ENCODE measurements at regions not wholly inside any gene's neighbourhood (a gene's known extent, or its start where the extent isn't known, plus 50 kb on each side); places are given as distances from the start of the nearest gene placed in this dataset.

DNA sequence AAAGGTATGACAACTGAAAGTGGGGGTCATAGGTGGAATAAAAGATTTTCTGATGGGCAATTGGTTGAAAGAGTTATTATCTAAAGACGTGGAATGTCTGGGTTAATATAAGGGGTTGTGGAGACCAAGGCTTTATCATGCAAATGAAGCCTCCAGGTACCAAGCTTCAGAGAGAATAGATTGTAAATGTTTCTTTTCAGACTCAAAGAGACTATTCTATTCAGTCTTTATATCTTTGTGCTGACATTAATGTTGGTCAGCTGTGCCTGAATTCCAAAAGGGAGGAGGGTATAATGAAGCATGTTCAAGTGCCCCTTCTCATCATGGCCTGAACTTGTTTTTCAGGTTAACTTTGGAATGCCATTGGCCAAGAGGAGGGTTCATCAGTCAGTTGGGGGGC, 145.3 kb downstream of the SETD4 start:
- TF ChIP-seq CTCF (IDR thresholded peaks at IDR 0.05) (no peak), POLR2A (IDR thresholded peaks at IDR 0.05) (no peak)
